BE2C (cell line): ENCODE measurements at regions not wholly inside any gene's neighbourhood (a gene's known extent, or its start where the extent isn't known, plus 50 kb on each side); places are given as distances from the start of the nearest gene placed in this dataset.

Source experiments
- DNase-seq: peaks from one replicate; pipeline ENCODE4 v3.0.0-alpha.2; 2020
- H3K27me3 ChIP-seq: fragments of 250-450 bp; sonication (Bioruptor Pico); 2 replicates; pipeline ENCODE4 v1.5.1; 2020; ENCODE audit warnings: mild to moderate bottlenecking
- H3K36me3 ChIP-seq: fragments of 250-450 bp; sonication (Bioruptor Pico); 2 replicates; pipeline ENCODE4 v1.5.1; 2020; ENCODE audit warnings: mild to moderate bottlenecking
- H3K4me1 ChIP-seq: fragments of 250-450 bp; sonication (Bioruptor Pico); 2 replicates; pipeline ENCODE4 v1.5.1; 2020
- H3K4me3 ChIP-seq: 2 replicates; pipeline ENCODE4 v1.5.1; 2011; ENCODE audit warnings: low read depth, low read length
- H3K9me3 ChIP-seq: fragments of 250-450 bp; sonication (Bioruptor Pico); 2 replicates; pipeline ENCODE4 v1.5.1; 2020
- TF ChIP-seq, protein P1 (sequence below): IDR thresholded peaks from 2 replicates; pipeline ENCODE4 v1.5.1; 2012; ENCODE audit warnings: mild to moderate bottlenecking, low read depth, low read length

DNA sequence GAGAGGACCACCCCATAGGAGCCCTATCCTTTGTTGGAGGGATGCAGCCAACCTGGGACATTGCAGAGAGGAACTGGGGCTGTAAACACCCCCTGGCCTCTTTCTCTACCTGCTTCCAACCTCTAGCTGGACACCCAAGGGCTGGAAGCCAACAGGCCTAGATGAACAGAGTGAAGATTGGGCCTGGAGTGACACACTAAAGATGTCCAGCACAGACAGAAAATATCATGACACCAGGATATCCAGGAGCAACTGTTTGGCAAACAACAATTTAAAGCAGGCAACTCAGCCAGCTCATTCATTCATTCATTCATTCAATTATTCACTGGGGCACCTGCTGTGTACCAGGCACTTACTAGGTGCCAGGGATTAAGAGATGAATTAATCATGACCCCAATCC, 125.0 kb upstream of the NCOR2 start:
- Histone ChIP-seq H3K36me3 (no peaks in the 10 kb centered on the region), H3K27me3 (no peaks in the 10 kb centered on the region), H3K4me1 (peaks cover 21% of the 10 kb centered on the region), H3K9me3 (no peaks in the 10 kb centered on the region; the same call in 1 of the 2 replicates), H3K4me3 (no peak overlapping the region)
- DNase-seq = no peak
- TF ChIP-seq, protein P1, sequence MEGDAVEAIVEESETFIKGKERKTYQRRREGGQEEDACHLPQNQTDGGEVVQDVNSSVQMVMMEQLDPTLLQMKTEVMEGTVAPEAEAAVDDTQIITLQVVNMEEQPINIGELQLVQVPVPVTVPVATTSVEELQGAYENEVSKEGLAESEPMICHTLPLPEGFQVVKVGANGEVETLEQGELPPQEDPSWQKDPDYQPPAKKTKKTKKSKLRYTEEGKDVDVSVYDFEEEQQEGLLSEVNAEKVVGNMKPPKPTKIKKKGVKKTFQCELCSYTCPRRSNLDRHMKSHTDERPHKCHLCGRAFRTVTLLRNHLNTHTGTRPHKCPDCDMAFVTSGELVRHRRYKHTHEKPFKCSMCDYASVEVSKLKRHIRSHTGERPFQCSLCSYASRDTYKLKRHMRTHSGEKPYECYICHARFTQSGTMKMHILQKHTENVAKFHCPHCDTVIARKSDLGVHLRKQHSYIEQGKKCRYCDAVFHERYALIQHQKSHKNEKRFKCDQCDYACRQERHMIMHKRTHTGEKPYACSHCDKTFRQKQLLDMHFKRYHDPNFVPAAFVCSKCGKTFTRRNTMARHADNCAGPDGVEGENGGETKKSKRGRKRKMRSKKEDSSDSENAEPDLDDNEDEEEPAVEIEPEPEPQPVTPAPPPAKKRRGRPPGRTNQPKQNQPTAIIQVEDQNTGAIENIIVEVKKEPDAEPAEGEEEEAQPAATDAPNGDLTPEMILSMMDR = no peak

DNA sequence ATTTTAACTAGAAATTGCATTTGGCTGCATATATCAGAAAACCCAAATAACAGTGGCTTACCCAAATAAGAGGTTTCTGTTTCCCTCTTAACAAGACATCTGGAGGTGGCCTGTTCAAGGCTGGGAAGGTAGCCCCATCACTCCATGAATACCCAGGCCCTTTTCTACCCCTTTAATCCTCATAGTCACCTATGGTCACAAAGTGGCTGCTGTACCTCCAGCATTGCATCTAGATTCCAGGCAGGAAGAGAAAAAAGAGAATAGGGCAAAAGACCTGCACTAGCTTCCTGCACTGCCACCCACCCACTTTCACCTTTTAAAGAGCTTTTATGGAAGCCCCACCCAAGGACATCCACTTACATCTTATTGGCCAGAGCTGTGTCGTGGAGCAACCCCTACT, 124.0 kb upstream of the NCOR2 start:
- Histone ChIP-seq H3K4me1 (peaks cover 13% of the 10 kb centered on the region), H3K9me3 (no peaks in the 10 kb centered on the region; the same call in 1 of the 2 replicates), H3K27me3 (no peaks in the 10 kb centered on the region), H3K36me3 (no peaks in the 10 kb centered on the region), H3K4me3 (no peak overlapping the region)
- TF ChIP-seq, protein P1 = no peak
- no peak for DNase-seq

DNA sequence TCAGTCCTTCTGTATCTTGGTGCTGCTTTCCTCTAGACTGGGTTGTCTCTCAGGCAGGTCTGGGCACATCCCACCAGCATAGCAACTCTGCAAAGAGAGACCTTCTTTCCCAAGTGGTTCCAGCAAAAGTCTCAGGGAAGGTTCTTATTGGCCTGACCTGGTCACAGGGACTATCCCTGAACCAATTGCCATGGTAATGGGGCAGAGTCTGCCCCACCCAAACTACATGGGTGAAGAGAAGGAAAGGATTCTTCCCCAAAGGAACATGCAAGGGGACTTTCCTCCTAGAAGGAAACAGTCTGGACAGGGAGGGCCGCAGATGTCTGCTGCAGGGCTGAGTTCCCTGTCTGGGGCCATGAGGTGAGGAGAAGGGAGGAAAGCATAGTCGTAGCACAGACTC, 122.2 kb upstream of the NCOR2 start:
- no peaks in the 10 kb centered on the region for H3K36me3 ChIP-seq
- peaks cover 6% of the 10 kb centered on the region for H3K4me1 ChIP-seq
- TF ChIP-seq, protein P1 = no peak
- no peak overlapping the region for H3K4me3 ChIP-seq
- no peaks in the 10 kb centered on the region; the same call in 1 of the 2 replicates for H3K9me3 ChIP-seq
- H3K27me3 ChIP-seq = no peaks in the 10 kb centered on the region
- no peak for DNase-seq

DNA sequence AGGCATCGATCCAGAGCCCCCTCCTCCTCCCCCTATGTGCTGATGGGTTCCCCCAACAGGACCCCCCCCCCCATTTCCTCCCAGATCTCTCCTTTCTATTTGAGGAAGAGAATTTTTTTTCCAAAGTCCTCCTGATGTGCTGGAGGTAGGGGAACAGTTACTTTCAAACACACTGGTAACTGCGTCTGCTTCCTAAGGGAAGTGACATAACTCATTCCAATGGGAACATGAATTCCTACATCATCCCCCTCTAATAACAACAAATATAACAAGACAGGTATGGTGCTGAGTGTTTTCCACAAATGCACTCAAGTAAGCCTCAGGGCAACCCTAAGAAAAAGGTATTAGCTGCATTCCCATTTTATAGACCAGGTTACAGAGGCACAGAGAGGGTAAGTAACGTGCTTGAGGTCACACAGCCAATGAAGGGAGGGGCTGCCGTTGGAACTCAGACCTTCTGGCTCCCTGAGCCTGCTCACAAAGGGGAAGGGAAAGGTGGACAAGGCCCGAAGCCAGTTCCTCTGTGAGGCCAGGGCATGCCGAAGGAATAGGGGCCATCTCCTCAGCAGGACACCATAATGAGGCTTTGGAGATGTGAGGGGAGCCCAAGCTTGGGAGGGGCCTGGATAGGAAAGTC, 121.1 kb upstream of the NCOR2 start:
- TF ChIP-seq, protein P1 = no peak
- H3K4me1 ChIP-seq = peaks cover 5% of the 10 kb centered on the region
- no peaks in the 10 kb centered on the region for H3K36me3 ChIP-seq
- DNase-seq = no peak
- no peaks in the 10 kb centered on the region for H3K27me3 ChIP-seq
- H3K9me3 ChIP-seq = no peaks in the 10 kb centered on the region; the same call in 1 of the 2 replicates
- no peak overlapping the region for H3K4me3 ChIP-seq

DNA sequence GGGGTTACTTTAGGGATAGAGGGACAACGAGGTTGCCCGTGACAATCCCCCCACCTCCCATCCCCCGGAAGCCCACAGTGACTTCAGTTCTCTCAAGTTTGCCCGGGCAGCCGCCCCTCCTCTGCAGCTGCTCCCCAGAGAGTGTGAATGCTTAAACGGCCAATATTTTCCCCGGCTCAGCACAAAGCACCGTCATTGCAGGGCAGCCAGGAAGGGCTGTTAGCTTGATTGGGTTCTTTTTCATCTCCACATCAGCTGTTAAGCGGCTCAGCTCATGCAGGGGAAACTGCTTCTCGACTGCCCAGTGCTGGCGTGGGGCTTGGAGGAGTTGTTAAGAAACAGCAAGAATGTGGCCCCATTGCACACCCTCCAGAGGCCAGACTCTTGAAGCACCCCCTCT, 120.5 kb upstream of the NCOR2 start:
- no peak for DNase-seq
- Histone ChIP-seq H3K4me3 (no peak overlapping the region), H3K27me3 (no peaks in the 10 kb centered on the region), H3K36me3 (no peaks in the 10 kb centered on the region), H3K9me3 (no peaks in the 10 kb centered on the region; the same call in 1 of the 2 replicates), H3K4me1 (peaks cover 5% of the 10 kb centered on the region)
- TF ChIP-seq, protein P1 = no peak

DNA sequence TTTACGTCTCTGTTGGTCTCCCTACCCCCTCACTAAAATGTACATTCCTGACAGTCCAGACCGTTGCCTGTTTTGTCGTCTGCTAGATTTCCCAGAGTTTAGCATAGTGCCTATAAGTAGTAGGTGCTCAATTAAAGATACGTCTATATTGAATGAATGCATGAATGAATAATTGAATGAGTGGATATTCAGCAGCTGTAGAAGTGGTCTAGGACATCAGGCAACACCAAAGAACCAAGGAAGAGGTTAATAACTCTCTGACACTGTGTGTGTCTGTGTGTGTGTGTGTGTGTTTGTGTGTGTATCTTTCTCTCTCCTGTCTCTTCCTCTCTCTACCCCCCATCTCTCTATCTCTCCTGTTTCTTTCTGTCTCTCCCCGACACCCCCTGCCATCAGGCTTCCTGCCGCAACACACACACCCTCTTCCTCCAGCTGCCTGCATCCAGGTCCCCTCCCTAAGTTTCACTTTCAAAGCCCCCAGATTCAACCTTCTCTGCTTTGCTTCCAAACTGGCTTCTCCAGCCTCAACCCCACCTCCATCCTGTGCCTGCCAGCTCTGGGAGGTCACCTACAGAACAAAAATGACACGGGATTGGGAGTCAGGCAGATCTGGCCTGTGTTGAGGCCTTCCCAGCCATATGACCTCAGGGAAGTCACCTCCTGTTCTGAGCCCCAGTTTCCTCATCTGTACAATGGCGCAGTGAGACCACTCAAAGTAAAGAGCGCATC, 119.9 kb upstream of the NCOR2 start:
- Histone ChIP-seq H3K9me3 (no peaks in the 10 kb centered on the region; the same call in 1 of the 2 replicates), H3K4me3 (no peak overlapping the region), H3K4me1 (peaks cover 5% of the 10 kb centered on the region), H3K36me3 (no peaks in the 10 kb centered on the region), H3K27me3 (no peaks in the 10 kb centered on the region)
- DNase-seq = no peak
- TF ChIP-seq, protein P1 = no peak
